Astrocyte (in vitro differentiated cells and primary cell): ENCODE measurements at regions not wholly inside any gene's neighbourhood (a gene's known extent, or its start where the extent isn't known, plus 50 kb on each side); places are given as distances from the start of the nearest gene placed in this dataset.

Source experiments
- CTCF ChIP-seq: IDR thresholded peaks from 2 replicates; pipeline ENCODE4 v1.5.1; 2011; ENCODE audit warnings: low read depth, mild to moderate bottlenecking, inconsistent platforms, low read length, moderate library complexity; ENCODE audit not compliant: insufficient read depth
- EZH2 ChIP-seq: IDR thresholded peaks from 2 replicates; pipeline ENCODE4 v1.6.1; 2012; ENCODE audit warnings: mild to moderate bottlenecking, low read length, inconsistent platforms; ENCODE audit not compliant: insufficient read depth

GRCh38 chr4:188263321-188263720, 124.1 kb downstream of the TRIML1 start:
- no peak for TF ChIP-seq CTCF
- TF ChIP-seq EZH2: no peak
